ENCODE measurements at regions not wholly inside any gene's neighbourhood (a gene's known extent, or its start where the extent isn't known, plus 50 kb on each side); places are given as distances from the start of the nearest gene placed in this dataset.

DNA sequence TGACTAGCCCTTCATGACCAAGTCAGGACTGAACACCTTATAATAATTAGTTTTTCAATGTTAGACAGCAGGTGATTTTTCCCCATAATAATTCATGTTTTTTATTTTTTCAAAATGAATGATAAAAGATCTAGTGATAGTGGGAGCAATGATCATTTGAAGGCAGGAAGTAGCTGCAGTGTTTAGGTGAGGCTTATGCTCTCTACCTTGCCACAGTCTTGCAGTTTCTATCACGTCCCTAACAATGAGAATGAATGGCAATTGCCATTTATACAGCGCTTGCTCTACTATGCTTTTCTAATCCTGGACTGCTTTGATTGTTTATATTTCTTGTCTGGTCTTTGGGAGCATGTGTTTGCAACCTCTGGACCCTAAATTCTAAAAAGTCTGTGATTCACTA is 367.8 kb upstream of the RIOK2 start:
- no peaks in the 10 kb centered on the region for H3K27me3 ChIP-seq (ENCODE audit: control insufficient read depth in 3 of 3, insufficient read depth in 3 of 3, low read length in 3 of 3)
- peaks cover 0 to 18% (median 3%) of the 10 kb centered on the region in 3 donors for H3K4me1 ChIP-seq (ENCODE audit: control insufficient read depth in 3 of 3, insufficient read depth in 2 of 3, low read depth in 1 of 3, low read length in 2 of 3)
- H3K27ac ChIP-seq (ENCODE audit: low read depth in 1 of 3, low read length in 2 of 3): no peak overlapping the region
- FAIRE-seq: no peak
- DNase-seq: no peak
- H3K4me3 ChIP-seq (ENCODE audit: low read depth in 1 of 3, low read length in 3 of 3): no peak overlapping the region
- peaks cover 0 to 3% of the 10 kb centered on the region in 2 donors for H3K9me3 ChIP-seq (ENCODE audit: control insufficient read depth in 2 of 2, insufficient read depth in 1 of 2, low read depth in 1 of 2, low read length in 1 of 2)
- 50 to 65% (median 63%) methylated on average over 2 of the region's 2 CpGs for WGBS, 3 donors
- no peaks in the 10 kb centered on the region for H3K36me3 ChIP-seq (ENCODE audit: control insufficient read depth in 3 of 3, insufficient read depth in 2 of 3, low read depth in 1 of 3, low read length in 3 of 3)

DNA sequence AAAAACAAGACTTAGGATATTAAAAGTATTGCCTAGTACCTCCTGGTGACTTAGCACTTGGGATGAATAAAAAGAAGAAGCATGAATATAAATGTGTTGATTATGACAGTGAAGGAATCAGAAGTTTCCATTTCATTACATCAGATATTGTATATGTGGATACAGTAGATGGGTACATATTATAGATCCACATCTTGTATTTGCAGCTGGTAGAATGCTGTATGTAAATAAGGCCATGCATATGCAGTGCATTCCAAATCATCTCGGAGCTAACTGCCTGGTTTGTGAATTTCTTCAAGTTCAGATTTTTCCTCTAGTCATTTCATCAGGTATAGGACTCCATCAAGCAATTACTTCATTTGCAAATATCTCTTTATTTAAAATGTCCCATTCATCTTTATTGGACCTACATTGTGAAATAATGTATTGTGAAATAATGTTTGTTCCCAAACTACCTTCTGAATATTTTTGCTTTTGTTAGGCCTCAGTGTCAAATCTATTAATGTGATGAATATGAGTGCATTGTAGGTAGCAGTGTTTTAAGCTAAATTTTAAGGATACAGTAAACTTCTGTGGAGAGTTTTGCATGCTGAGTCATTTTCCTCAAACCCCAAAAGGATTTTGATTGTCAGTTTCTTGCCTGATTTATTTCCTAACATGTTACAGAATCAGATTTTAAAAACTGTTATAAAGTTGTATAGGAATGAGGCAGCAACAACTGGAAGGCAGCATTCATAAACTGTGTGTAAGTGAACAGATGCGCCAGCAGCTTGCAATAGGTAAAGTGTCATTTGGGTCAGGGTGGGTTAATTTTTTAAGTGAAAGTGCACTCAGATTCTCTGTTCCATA is 370.8 kb upstream of the RIOK2 start:
- H3K9me3 ChIP-seq (ENCODE audit: control insufficient read depth in 2 of 2, insufficient read depth in 1 of 2, low read depth in 1 of 2, low read length in 1 of 2): peaks cover 0 to 1% of the 10 kb centered on the region in 2 donors
- H3K27ac ChIP-seq (ENCODE audit: low read depth in 1 of 3, low read length in 2 of 3): no peak overlapping the region
- FAIRE-seq: no peak

DNA sequence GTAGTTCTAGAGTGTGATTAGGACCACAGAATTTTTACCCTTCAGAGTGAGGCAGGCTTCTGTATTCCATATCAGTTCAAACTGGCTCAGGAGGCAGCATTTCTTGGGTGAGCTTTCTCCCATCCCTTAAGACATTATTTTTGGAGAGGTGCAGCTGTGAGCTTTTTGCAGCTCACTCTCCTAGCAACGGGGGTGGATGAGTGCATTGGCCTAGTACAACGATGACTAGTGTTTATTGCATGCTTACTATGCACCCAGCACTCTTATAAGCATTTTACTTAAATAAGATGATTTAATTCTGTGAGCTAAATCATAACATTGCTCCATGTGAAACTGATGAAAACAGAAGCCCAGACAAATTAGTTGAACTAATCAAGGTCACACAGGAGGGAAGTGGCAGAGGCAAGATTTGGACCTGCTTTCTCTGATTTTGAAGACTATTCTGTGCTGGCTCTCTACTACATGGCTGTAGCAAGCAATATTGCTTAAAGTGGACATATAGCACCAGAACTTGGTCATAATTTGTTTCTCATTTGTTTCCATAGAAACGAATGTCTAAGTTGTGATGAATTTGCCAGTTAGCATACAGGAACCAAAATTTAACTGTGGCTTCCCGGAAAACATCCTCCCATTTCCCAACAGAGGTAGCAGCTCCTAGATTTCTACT is 372.1 kb upstream of the RIOK2 start:
- Histone ChIP-seq H3K27me3 (ENCODE audit: control insufficient read depth in 3 of 3, insufficient read depth in 3 of 3, low read length in 3 of 3) (no peaks in the 10 kb centered on the region), H3K4me1 (ENCODE audit: control insufficient read depth in 3 of 3, insufficient read depth in 2 of 3, low read depth in 1 of 3, low read length in 2 of 3) (no peaks in the 10 kb centered on the region), H3K27ac (ENCODE audit: low read depth in 1 of 3, low read length in 2 of 3) (no peak overlapping the region), H3K4me3 (ENCODE audit: low read depth in 1 of 3, low read length in 3 of 3) (no peak overlapping the region), H3K9me3 (ENCODE audit: control insufficient read depth in 2 of 2, insufficient read depth in 1 of 2, low read depth in 1 of 2, low read length in 1 of 2) (peaks cover 0 to 1% of the 10 kb centered on the region in 2 donors), H3K36me3 (ENCODE audit: control insufficient read depth in 3 of 3, insufficient read depth in 2 of 3, low read depth in 1 of 3, low read length in 3 of 3) (no peaks in the 10 kb centered on the region)
- FAIRE-seq: no peak
- DNase-seq: no peak
- 63 to 65% (median 63%) methylated on average over 4 of the region's 4 CpGs for WGBS, 3 donors

More for the DNA sequence above, 370.8 kb upstream of the RIOK2 start:
- Histone ChIP-seq H3K27me3 (ENCODE audit: control insufficient read depth in 3 of 3, insufficient read depth in 3 of 3, low read length in 3 of 3) (no peaks in the 10 kb centered on the region), H3K4me1 (ENCODE audit: control insufficient read depth in 3 of 3, insufficient read depth in 2 of 3, low read depth in 1 of 3, low read length in 2 of 3) (peaks cover 0 to 5% (median 0%) of the 10 kb centered on the region in 3 donors), H3K4me3 (ENCODE audit: low read depth in 1 of 3, low read length in 3 of 3) (no peak overlapping the region), H3K36me3 (ENCODE audit: control insufficient read depth in 3 of 3, insufficient read depth in 2 of 3, low read depth in 1 of 3, low read length in 3 of 3) (no peaks in the 10 kb centered on the region)
- 82 to 86% (median 84%) methylated on average over 2 of the region's 2 CpGs for WGBS, 3 donors
- no peak for DNase-seq

DNA sequence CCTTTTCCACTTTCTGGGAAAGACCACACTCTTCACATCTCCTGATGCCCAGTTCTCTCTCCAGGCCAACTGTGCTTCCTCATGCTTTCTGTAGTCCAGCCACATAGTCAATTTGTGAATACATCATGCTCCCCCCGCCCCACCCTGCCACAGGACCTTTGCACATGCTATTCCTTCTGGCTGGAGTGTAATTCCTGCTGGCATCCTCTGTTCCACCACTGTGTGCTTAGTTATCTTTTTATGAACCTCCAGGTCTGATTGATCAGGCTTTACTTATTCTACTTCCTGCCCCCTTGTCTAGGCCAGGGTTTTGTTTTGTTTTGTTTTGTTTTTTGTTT is 372.6 kb upstream of the RIOK2 start:
- no peak for DNase-seq
- WGBS, 3 donors: 76 to 96% (median 93%) methylated on average over 1 of the region's 1 CpG
- H3K36me3 ChIP-seq (ENCODE audit: control insufficient read depth in 3 of 3, insufficient read depth in 2 of 3, low read depth in 1 of 3, low read length in 3 of 3): no peaks in the 10 kb centered on the region
- no peak overlapping the region for H3K4me3 ChIP-seq (ENCODE audit: low read depth in 1 of 3, low read length in 3 of 3)
- no peak for FAIRE-seq
- H3K27ac ChIP-seq (ENCODE audit: low read depth in 1 of 3, low read length in 2 of 3): no peak overlapping the region
- peaks cover 0 to 1% of the 10 kb centered on the region in 2 donors for H3K9me3 ChIP-seq (ENCODE audit: control insufficient read depth in 2 of 2, insufficient read depth in 1 of 2, low read depth in 1 of 2, low read length in 1 of 2)
- no peaks in the 10 kb centered on the region for H3K27me3 ChIP-seq (ENCODE audit: control insufficient read depth in 3 of 3, insufficient read depth in 3 of 3, low read length in 3 of 3)
- H3K4me1 ChIP-seq (ENCODE audit: control insufficient read depth in 3 of 3, insufficient read depth in 2 of 3, low read depth in 1 of 3, low read length in 2 of 3): no peaks in the 10 kb centered on the region

DNA sequence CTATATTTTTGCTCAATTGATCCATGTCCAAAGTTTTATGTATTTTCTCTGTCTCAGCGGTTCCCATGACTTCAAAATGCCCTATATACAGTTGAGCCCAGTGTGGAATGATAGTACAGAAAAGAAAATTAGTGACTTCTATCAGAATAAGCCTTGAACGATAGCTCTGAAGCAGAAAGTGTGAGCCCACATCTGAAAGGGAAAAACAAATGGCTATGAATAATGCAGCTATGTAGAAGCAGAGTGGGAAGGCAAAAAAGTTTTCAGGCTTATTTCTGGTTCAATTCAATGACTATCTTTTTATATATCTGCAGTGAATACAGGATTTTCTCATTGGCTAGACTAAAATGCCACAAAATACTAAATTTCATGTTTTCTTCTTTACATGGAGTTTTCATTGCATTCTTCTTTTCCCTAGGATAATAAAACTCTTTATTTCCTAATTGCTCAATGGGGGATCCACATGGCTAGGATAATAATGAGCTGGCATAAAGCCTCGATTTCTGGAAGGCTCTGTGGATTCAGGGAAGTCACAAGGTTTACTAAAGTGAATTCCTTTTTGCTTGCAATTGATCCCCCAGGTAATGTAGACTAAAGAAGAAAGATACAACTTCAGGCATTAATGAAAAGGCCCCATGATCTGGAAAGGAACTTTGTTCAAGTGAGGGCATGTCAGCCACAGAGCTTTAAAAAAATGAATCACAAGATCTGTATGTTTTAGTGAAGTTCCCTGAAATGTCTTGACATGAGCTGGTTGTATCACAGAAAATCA is 377.0 kb upstream of the RIOK2 start:
- H3K27ac ChIP-seq (ENCODE audit: low read depth in 1 of 3, low read length in 2 of 3): no peak overlapping the region
- FAIRE-seq: no peak
- no peak for DNase-seq
- no peaks in the 10 kb centered on the region for H3K27me3 ChIP-seq (ENCODE audit: control insufficient read depth in 3 of 3, insufficient read depth in 3 of 3, low read length in 3 of 3)
- no peaks in the 10 kb centered on the region for H3K36me3 ChIP-seq (ENCODE audit: control insufficient read depth in 3 of 3, insufficient read depth in 2 of 3, low read depth in 1 of 3, low read length in 3 of 3)
- H3K9me3 ChIP-seq (ENCODE audit: control insufficient read depth in 2 of 2, insufficient read depth in 1 of 2, low read depth in 1 of 2, low read length in 1 of 2): peaks cover 0 to 1% of the 10 kb centered on the region in 2 donors
- WGBS, 3 donors: 68 to 81% (median 78%) methylated on average over 3 of the region's 3 CpGs
- no peaks in the 10 kb centered on the region for H3K4me1 ChIP-seq (ENCODE audit: control insufficient read depth in 3 of 3, insufficient read depth in 2 of 3, low read depth in 1 of 3, low read length in 2 of 3)
- H3K4me3 ChIP-seq (ENCODE audit: low read depth in 1 of 3, low read length in 3 of 3): no peak overlapping the region

DNA sequence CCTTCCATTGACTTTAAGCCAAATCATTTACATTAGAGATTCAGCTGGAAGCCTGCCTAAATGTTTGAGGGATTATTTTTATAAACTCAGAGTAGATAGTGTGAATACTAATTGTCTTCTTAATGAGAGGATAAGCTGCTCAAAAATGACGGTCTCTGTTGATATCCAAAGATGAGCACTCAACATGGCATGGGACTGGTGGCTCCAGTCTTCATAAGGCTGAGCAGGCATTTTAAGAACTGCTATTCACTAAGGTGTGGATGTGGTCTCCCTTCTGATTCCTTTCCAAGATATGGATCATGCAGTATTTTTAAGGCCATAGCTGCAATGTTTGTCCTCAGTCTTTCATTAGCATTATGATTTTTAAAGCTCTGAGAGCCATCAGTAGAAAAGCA is 377.5 kb upstream of the RIOK2 start:
- FAIRE-seq (no peak), DNase-seq (no peak)
- Histone ChIP-seq H3K4me3 (ENCODE audit: low read depth in 1 of 3, low read length in 3 of 3) (no peak overlapping the region), H3K27me3 (ENCODE audit: control insufficient read depth in 3 of 3, insufficient read depth in 3 of 3, low read length in 3 of 3) (no peaks in the 10 kb centered on the region), H3K9me3 (ENCODE audit: control insufficient read depth in 2 of 2, insufficient read depth in 1 of 2, low read depth in 1 of 2, low read length in 1 of 2) (no peaks in the 10 kb centered on the region), H3K4me1 (ENCODE audit: control insufficient read depth in 3 of 3, insufficient read depth in 2 of 3, low read depth in 1 of 3, low read length in 2 of 3) (no peaks in the 10 kb centered on the region), H3K27ac (ENCODE audit: low read depth in 1 of 3, low read length in 2 of 3) (no peak overlapping the region), H3K36me3 (ENCODE audit: control insufficient read depth in 3 of 3, insufficient read depth in 2 of 3, low read depth in 1 of 3, low read length in 3 of 3) (no peaks in the 10 kb centered on the region)
- 83 to 96% (median 92%) methylated on average over 1 of the region's 1 CpG for WGBS, 3 donors

DNA sequence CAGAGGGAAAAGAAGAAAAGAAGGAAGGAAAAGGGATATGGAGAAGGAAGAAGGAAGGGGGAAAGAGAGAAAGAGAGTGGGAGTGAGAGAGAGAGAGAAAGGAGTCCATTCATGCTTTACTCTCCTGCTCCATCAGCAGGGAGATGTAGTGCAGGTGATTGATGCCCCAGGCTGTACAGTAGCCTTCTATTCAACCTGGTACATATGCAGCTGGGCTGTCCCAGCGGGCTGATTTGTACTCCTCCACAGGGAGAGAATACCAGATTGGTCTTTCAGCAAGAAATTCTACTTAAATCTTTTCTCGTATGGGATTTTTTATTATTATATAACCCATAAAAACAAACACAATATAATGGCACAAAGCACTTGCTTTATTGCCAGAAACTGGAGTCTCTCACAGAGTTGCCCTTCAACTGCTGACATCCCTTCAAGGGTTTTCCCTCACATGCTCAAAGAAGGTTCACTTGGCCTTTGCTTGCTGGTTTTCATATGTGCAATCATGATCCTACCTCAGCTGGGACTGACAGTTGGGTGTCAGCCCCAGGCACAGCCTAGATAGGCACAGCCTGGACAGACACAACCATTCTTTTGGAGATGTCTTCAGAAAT is 380.1 kb upstream of the RIOK2 start:
- FAIRE-seq: no peak
- WGBS, 3 donors: 56 to 79% (median 60%) methylated on average over 2 of the region's 2 CpGs

DNA sequence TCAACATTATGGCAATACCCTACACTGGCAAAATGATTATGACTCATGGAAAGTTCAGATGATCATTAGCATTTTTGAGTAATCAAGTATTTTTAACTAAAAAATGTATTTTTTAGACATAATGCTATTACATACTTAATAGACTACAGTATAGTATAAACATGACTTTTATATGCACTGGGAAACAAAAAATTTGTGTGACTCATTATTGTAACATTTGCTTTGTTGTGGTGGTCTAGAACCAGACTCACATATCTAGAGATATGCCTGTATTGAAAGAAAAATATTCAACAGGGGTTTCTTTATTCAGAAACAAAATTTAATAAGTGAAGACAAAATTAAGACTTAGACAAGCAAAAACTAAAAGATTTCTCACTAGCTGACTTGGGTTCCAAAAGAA is 385.3 kb upstream of the RIOK2 start:
- H3K36me3 ChIP-seq (ENCODE audit: control insufficient read depth in 3 of 3, insufficient read depth in 2 of 3, low read depth in 1 of 3, low read length in 3 of 3): no peaks in the 10 kb centered on the region
- no peak overlapping the region for H3K4me3 ChIP-seq (ENCODE audit: low read depth in 1 of 3, low read length in 3 of 3)
- FAIRE-seq: no peak
- peaks cover 0 to 22% of the 10 kb centered on the region in 2 donors for H3K9me3 ChIP-seq (ENCODE audit: control insufficient read depth in 2 of 2, insufficient read depth in 1 of 2, low read depth in 1 of 2, low read length in 1 of 2)
- DNase-seq: no peak
- no peak overlapping the region for H3K27ac ChIP-seq (ENCODE audit: low read depth in 1 of 3, low read length in 2 of 3)
- H3K27me3 ChIP-seq (ENCODE audit: control insufficient read depth in 3 of 3, insufficient read depth in 3 of 3, low read length in 3 of 3): no peaks in the 10 kb centered on the region
- H3K4me1 ChIP-seq (ENCODE audit: control insufficient read depth in 3 of 3, insufficient read depth in 2 of 3, low read depth in 1 of 3, low read length in 2 of 3): no peaks in the 10 kb centered on the region

More for the DNA sequence above, 380.1 kb upstream of the RIOK2 start:
- DNase-seq: no peak
- no peak overlapping the region for H3K27ac ChIP-seq (ENCODE audit: low read depth in 1 of 3, low read length in 2 of 3)
- H3K9me3 ChIP-seq (ENCODE audit: control insufficient read depth in 2 of 2, insufficient read depth in 1 of 2, low read depth in 1 of 2, low read length in 1 of 2): peaks cover 0 to 2% of the 10 kb centered on the region in 2 donors
- no peak overlapping the region for H3K4me3 ChIP-seq (ENCODE audit: low read depth in 1 of 3, low read length in 3 of 3)
- no peaks in the 10 kb centered on the region for H3K36me3 ChIP-seq (ENCODE audit: control insufficient read depth in 3 of 3, insufficient read depth in 2 of 3, low read depth in 1 of 3, low read length in 3 of 3)
- no peaks in the 10 kb centered on the region for H3K27me3 ChIP-seq (ENCODE audit: control insufficient read depth in 3 of 3, insufficient read depth in 3 of 3, low read length in 3 of 3)
- H3K4me1 ChIP-seq (ENCODE audit: control insufficient read depth in 3 of 3, insufficient read depth in 2 of 3, low read depth in 1 of 3, low read length in 2 of 3): no peaks in the 10 kb centered on the region
